GM19238 (cell line): ENCODE measurements at regions not wholly inside any gene's neighbourhood (a gene's known extent, or its start where the extent isn't known, plus 50 kb on each side); places are given as distances from the start of the nearest gene placed in this dataset.

Experiments used
- DNase-seq: peaks from one replicate; pipeline ENCODE4 v3.0.0; 2011; ENCODE audit warnings: low spot score; ENCODE audit not compliant: insufficient read length

GRCh38 chr12:130017591-130018449, 114.0 kb upstream of the TMEM132D start:
- DNase-seq: no peak

GRCh38 chr12:130018614-130019013, 114.8 kb upstream of the TMEM132D start:
- no peak for DNase-seq

- no peak for DNase-seq
Observed at GRCh38 chr12:130026608-130027176, 122.9 kb upstream of the TMEM132D start.

- DNase-seq: no peak
Observed at GRCh38 chr12:130027798-130028197, 124.0 kb upstream of the TMEM132D start.

- DNase-seq: no peak
Observed at GRCh38 chr12:130029151-130029550, 125.3 kb upstream of the TMEM132D start.

- DNase-seq: no peak
Observed at GRCh38 chr12:130031041-130031440, 127.2 kb upstream of the TMEM132D start.

- DNase-seq: peak; percentile 27
Observed at GRCh38 chr12:130031571-130032189, 127.9 kb upstream of the TMEM132D start.

- no peak for DNase-seq
Observed at GRCh38 chr12:130041983-130042812, 120.1 kb upstream of the FZD10 start.

- DNase-seq: no peak
Observed at GRCh38 chr12:130043685-130044406, 118.4 kb upstream of the FZD10 start.

GRCh38 chr12:130044991-130045621, 117.2 kb upstream of the FZD10 start:
- DNase-seq: no peak

GRCh38 chr12:130049666-130050065, 112.6 kb upstream of the FZD10 start:
- DNase-seq: no peak

- DNase-seq: no peak
Observed at GRCh38 chr12:130051900-130052299, 110.4 kb upstream of the FZD10 start.

GRCh38 chr12:130053651-130054069, 108.6 kb upstream of the FZD10 start:
- DNase-seq: no peak

- DNase-seq: no peak
Observed at GRCh38 chr12:130054803-130055202, 107.5 kb upstream of the FZD10 start.

GRCh38 chr12:130058926-130059472, 103.3 kb upstream of the FZD10 start:
- DNase-seq: no peak

GRCh38 chr12:130063866-130064265, 98.4 kb upstream of the FZD10 start:
- no peak for DNase-seq

- no peak for DNase-seq
Observed at GRCh38 chr12:130064999-130065398, 97.3 kb upstream of the FZD10 start.

- DNase-seq: no peak
Observed at GRCh38 chr12:130066742-130067141, 95.5 kb upstream of the FZD10 start.

- no peak for DNase-seq
Observed at GRCh38 chr12:130068741-130069140, 93.5 kb upstream of the FZD10 start.

GRCh38 chr12:130070126-130070611, 92.1 kb upstream of the FZD10 start:
- no peak for DNase-seq
